H9 (cell line): ENCODE measurements at regions not wholly inside any gene's neighbourhood (a gene's known extent, or its start where the extent isn't known, plus 50 kb on each side); places are given as distances from the start of the nearest gene placed in this dataset.

Source experiments
- DNase-seq: peaks from one replicate; pipeline ENCODE4 v3.0.0-alpha.2; 2017
- H2AFZ ChIP-seq: one replicate; pipeline ENCODE4 v1.6.1; 2013; ENCODE audit warnings: mild to moderate bottlenecking, low read length, control low read depth, moderate library complexity
- H2AK5ac ChIP-seq: 2 replicates; pipeline ENCODE4 v1.6.1; 2013; ENCODE audit warnings: low read length, control low read depth, mixed read lengths; ENCODE audit not compliant: insufficient read length
- H2BK120ac ChIP-seq: one replicate; pipeline ENCODE4 v1.6.1; 2013; ENCODE audit warnings: low read depth, mild to moderate bottlenecking, low read length, control low read depth, inconsistent platforms; ENCODE audit not compliant: poor library complexity, severe bottlenecking
- H2BK12ac ChIP-seq: 2 replicates; pipeline ENCODE4 v1.6.1; 2013; ENCODE audit warnings: low read length, control low read depth, mixed read lengths, low read depth; ENCODE audit not compliant: insufficient read length
- H2BK15ac ChIP-seq: 2 replicates; pipeline ENCODE4 v1.6.1; 2013; ENCODE audit warnings: low read depth, low read length, control low read depth
- H2BK20ac ChIP-seq: one replicate; pipeline ENCODE4 v1.6.1; 2013; ENCODE audit warnings: low read depth, mild to moderate bottlenecking, low read length, control low read depth, inconsistent platforms; ENCODE audit not compliant: poor library complexity, severe bottlenecking
- H2BK5ac ChIP-seq: 2 replicates; pipeline ENCODE4 v1.6.1; 2013; ENCODE audit warnings: low read length, control low read depth, mixed read lengths; ENCODE audit not compliant: insufficient read length
- H3K14ac ChIP-seq: 2 replicates; pipeline ENCODE4 v1.6.1; 2013; ENCODE audit warnings: low read length, control low read depth; ENCODE audit not compliant: insufficient read depth
- H3K18ac ChIP-seq: 2 replicates; pipeline ENCODE4 v1.6.1; 2013; ENCODE audit warnings: low read depth, mild to moderate bottlenecking, mixed read lengths, low read length, control low read depth; ENCODE audit not compliant: insufficient read length
- H3K23ac ChIP-seq: 2 replicates; pipeline ENCODE4 v1.6.1; 2013; ENCODE audit warnings: low read length, control low read depth, mixed read lengths, low read depth; ENCODE audit not compliant: insufficient read length
- H3K23me2 ChIP-seq: 2 replicates; pipeline ENCODE4 v1.6.1; 2013; ENCODE audit warnings: low read depth, mild to moderate bottlenecking, mixed read lengths, low read length, control low read depth; ENCODE audit not compliant: insufficient read length, poor library complexity, severe bottlenecking
- H3K27ac ChIP-seq: 2 replicates; pipeline ENCODE4 v1.5.1; 2013; ENCODE audit warnings: low read length, control low read depth, mixed read lengths, low read depth; ENCODE audit not compliant: insufficient read length
- H3K27me3 ChIP-seq: 2 replicates; pipeline ENCODE4 v1.6.1; 2013; ENCODE audit warnings: low read length, control low read depth, inconsistent platforms; ENCODE audit not compliant: insufficient read depth
- H3K4ac ChIP-seq: 2 replicates; pipeline ENCODE4 v1.6.1; 2013; ENCODE audit warnings: low read depth, mild to moderate bottlenecking, control low read depth, inconsistent platforms, low read length, moderate library complexity
- H3K4me1 ChIP-seq: 2 replicates; pipeline ENCODE4 v1.6.1; 2013; ENCODE audit warnings: low read length, control low read depth, inconsistent platforms; ENCODE audit not compliant: insufficient read depth
- H3K4me2 ChIP-seq: 2 replicates; pipeline ENCODE4 v1.6.1; 2013; ENCODE audit warnings: low read length, control low read depth, mixed read lengths; ENCODE audit not compliant: insufficient read length, insufficient read depth
- H3K56ac ChIP-seq: 2 replicates; pipeline ENCODE4 v1.6.1; 2013; ENCODE audit warnings: low read depth, mild to moderate bottlenecking, mixed read lengths, low read length, control low read depth; ENCODE audit not compliant: insufficient read length
- H3K79me1 ChIP-seq: 2 replicates; pipeline ENCODE4 v1.6.1; 2013; ENCODE audit warnings: low read depth, mild to moderate bottlenecking, moderate library complexity, low read length, control low read depth, inconsistent platforms; ENCODE audit not compliant: insufficient read depth, poor library complexity, severe bottlenecking
- H3K79me2 ChIP-seq: 2 replicates; pipeline ENCODE4 v1.6.1; 2013; ENCODE audit warnings: low read length, control low read depth, inconsistent platforms; ENCODE audit not compliant: insufficient read depth
- H3K9ac ChIP-seq: 2 replicates; pipeline ENCODE4 v1.6.1; 2013; ENCODE audit warnings: low read length, control low read depth, mixed read lengths; ENCODE audit not compliant: insufficient read length; ENCODE audit errors: extremely low read depth
- H3K9me3 ChIP-seq: one replicate; pipeline ENCODE4 v1.6.1; 2013; ENCODE audit warnings: low read depth, low read length, inconsistent platforms; ENCODE audit not compliant: control insufficient read depth
- H3T11ph ChIP-seq: one replicate; pipeline ENCODE4 v1.6.1; 2013; ENCODE audit warnings: mild to moderate bottlenecking, low read length, control low read depth, inconsistent platforms
- H4K20me1 ChIP-seq: one replicate; pipeline ENCODE4 v1.6.1; 2013; ENCODE audit not compliant: control insufficient read depth, insufficient read length, insufficient read depth
- H4K5ac ChIP-seq: 2 replicates; pipeline ENCODE4 v1.6.1; 2013; ENCODE audit warnings: low read depth, mild to moderate bottlenecking, mixed read lengths, low read length, control low read depth; ENCODE audit not compliant: insufficient read length
- H4K8ac ChIP-seq: replicated peaks from 2 replicates; pipeline ENCODE4 v1.6.1; 2013; ENCODE audit warnings: low read length, control low read depth, mixed read lengths, low read depth; ENCODE audit not compliant: insufficient read length
- H4K91ac ChIP-seq: 2 replicates; pipeline ENCODE4 v1.6.1; 2013; ENCODE audit warnings: low read depth, mild to moderate bottlenecking, moderate library complexity, mixed read lengths, low read length, control low read depth; ENCODE audit not compliant: insufficient read length
- H3K27ac Mint-ChIP-seq, 3 experiments: 2 replicates in 2 of 3; 3 replicates in 1 of 3; pipeline ENCODE4 v1.8.0; 2020 to 2021; ENCODE audit warnings: mixed read lengths in 3 of 3, mild to moderate bottlenecking in 1 of 3, moderate library complexity in 1 of 3
- H3K27me3 Mint-ChIP-seq: 2 replicates; pipeline ENCODE4 v1.8.0; 2021; ENCODE audit warnings: low read depth, mild to moderate bottlenecking, moderate library complexity, mixed read lengths
- H3K36me3 Mint-ChIP-seq, 3 experiments: 2 replicates in 2 of 3; 3 replicates in 1 of 3; pipeline ENCODE4 v1.8.0; 2020 to 2021; ENCODE audit warnings: low read depth in 3 of 3, mixed read lengths in 3 of 3; ENCODE audit not compliant: insufficient read depth in 1 of 3
- H3K4me1 Mint-ChIP-seq, 2 experiments: 2 replicates each; pipeline ENCODE4 v1.8.0; 2020; ENCODE audit warnings: mixed read lengths in 2 of 2
- H3K4me3 Mint-ChIP-seq, 2 experiments: 2 replicates in 1 of 2; 3 replicates in 1 of 2; pipeline ENCODE4 v1.8.0; 2020 to 2021; ENCODE audit warnings: mild to moderate bottlenecking in 2 of 2, mixed read lengths in 2 of 2, moderate library complexity in 1 of 2
- H3K9me3 Mint-ChIP-seq, 2 experiments: 2 replicates in 1 of 2; 3 replicates in 1 of 2; pipeline ENCODE4 v1.8.0; 2020; ENCODE audit warnings: mild to moderate bottlenecking in 2 of 2, mixed read lengths in 2 of 2, moderate library complexity in 1 of 2
- CTCF ChIP-seq: fragments of 200-600 bp; sonication (generic); conservative IDR thresholded peaks from 3 replicates; pipeline ENCODE4 v1.8.0; 2021; ENCODE audit warnings: antibody characterized with exemption, mild to moderate bottlenecking
- WGBS: extraction: QIAGEN DNeasy Blood & Tissue Kit; methylation state at CpG from one replicate; pipeline ENCODE4 v1.1.7; 2013; ENCODE audit warnings: missing lambda C conversion rate, low lambda C conversion rate, mixed read lengths; ENCODE audit not compliant: insufficient read length; ENCODE audit errors: extremely low coverage; 5-methylcytosine and 5-hydroxymethylcytosine counted together

- H2AFZ ChIP-seq = no peak overlapping the region
- H3K9ac ChIP-seq = no peak overlapping the region
- no peaks in the 10 kb centered on the region for H3K79me1 ChIP-seq
- H3K23ac ChIP-seq = no peak overlapping the region
- no peak overlapping the region for H3K14ac ChIP-seq
- no peak overlapping the region for H3K18ac ChIP-seq
- H3K9me3 ChIP-seq = no peaks in the 10 kb centered on the region
- no peak overlapping the region for H3K4me2 ChIP-seq
- H4K91ac ChIP-seq = no peak overlapping the region
- H2BK120ac ChIP-seq = no peak overlapping the region
- no peak overlapping the region for H4K5ac ChIP-seq
- WGBS = no CpG with 5 or more reads among the region's 2 CpGs
- H3K4me1 ChIP-seq = peaks cover 3% of the 10 kb centered on the region; the same call in 1 of the 2 replicates
- no peak for DNase-seq
- H4K8ac ChIP-seq = no peak overlapping the region
- Mint-ChIP-seq H3K27me3 (no peaks in the 10 kb centered on the region), H3K4me1 (no peaks in the 10 kb centered on the region), H3K4me3 (no peak overlapping the region), H3K36me3 (peaks cover 0 to 5% (median 1%) of the 10 kb centered on the region in 3 experiments; a peak in 2 of 7 replicates), H3K9me3 (peaks cover 3 to 5% of the 10 kb centered on the region in 2 experiments), H3K27ac (no peak overlapping the region)
- no peaks in the 10 kb centered on the region for H4K20me1 ChIP-seq
- H3K56ac ChIP-seq = no peak overlapping the region
- no peaks in the 10 kb centered on the region for H3K23me2 ChIP-seq
- H3K27ac ChIP-seq = no peak overlapping the region
- no peak overlapping the region for H3K4ac ChIP-seq
- no peak overlapping the region for H2BK20ac ChIP-seq
- H3T11ph ChIP-seq = no peak overlapping the region
- no peak for TF ChIP-seq CTCF
- no peaks in the 10 kb centered on the region for H3K79me2 ChIP-seq
- H2BK12ac ChIP-seq = no peak overlapping the region
- H2AK5ac ChIP-seq = no peak overlapping the region
- no peaks in the 10 kb centered on the region for H3K27me3 ChIP-seq
- no peak overlapping the region for H2BK5ac ChIP-seq
- H2BK15ac ChIP-seq = no peak overlapping the region
Measured at GRCh38 chr14:43198465-43198864, 1308.6 kb downstream of the FSCB start.
